ENCODE measurements at regions not wholly inside any gene's neighbourhood (a gene's known extent, or its start where the extent isn't known, plus 50 kb on each side); places are given as distances from the start of the nearest gene placed in this dataset.

DNA sequence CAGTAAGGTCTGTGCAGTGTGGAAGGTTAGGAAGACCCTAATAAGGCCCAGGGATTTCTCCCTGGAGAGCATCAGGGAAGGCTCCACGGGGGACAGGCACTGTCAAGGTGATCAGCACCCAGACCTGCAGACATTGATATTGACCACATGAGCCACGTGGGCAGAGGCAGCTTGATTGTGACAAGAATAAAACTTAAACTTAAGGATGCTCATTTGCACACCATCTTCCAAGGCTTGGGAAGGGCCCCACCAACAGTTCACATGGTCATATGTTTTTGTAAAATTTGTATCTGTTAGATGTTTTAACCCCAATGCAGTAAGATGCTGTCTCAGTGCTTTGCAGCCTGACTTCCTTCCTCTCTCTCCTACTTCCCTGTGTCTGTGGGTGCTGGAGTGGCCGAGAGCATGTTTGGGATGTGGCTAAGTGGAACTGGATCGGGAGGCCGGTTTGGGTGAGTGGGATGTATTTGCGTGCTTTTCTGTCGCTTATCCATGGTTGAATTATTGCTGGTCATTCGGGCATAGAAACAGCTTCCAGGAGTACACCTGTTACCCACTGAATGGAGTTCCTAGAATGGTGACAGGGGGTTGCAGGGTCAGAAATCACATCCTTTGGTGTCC lies 49.8 kb upstream of the OLIG2 start:
- no TSS peak for BruUV-seq (replicated peaks)
- POLR2A ChIA-PET = no interaction called here
- no peak for DNase-seq (ENCODE audit: unreplicated experiment)
- CTCF ChIA-PET = interaction anchor here (0.5 to 1.3 kb wide), 2 partner anchors 18 to 399 kb away, joined by 3 read pairs; no protein-coding TSS in a partner anchor
- H3K27ac Mint-ChIP-seq (ENCODE audit: low read depth, unreplicated experiment) = no peak overlapping the region
- peaks cover 100% of the 10 kb centered on the region for H3K27me3 Mint-ChIP-seq (ENCODE audit: insufficient read depth, unreplicated experiment)
- TF ChIP-seq CTCF (IDR thresholded peaks at IDR 0.05; ENCODE audit: unreplicated experiment) = no peak
- H3K9me3 Mint-ChIP-seq (ENCODE audit: unreplicated experiment) = no peaks in the 10 kb centered on the region
- intact Hi-C loops (cut with micrococcal nuclease) = no loop called here
- H3K4me1 Mint-ChIP-seq (ENCODE audit: insufficient read depth, unreplicated experiment) = no peaks in the 10 kb centered on the region
- H3K4me3 Mint-ChIP-seq (ENCODE audit: unreplicated experiment) = no peak overlapping the region
- H3K36me3 Mint-ChIP-seq (ENCODE audit: insufficient read depth, unreplicated experiment) = no peaks in the 10 kb centered on the region

All from MCF 10A (cell line).